ENCODE measurements at regions not wholly inside any gene's neighbourhood (a gene's known extent, or its start where the extent isn't known, plus 50 kb on each side); places are given as distances from the start of the nearest gene placed in this dataset.

DNA sequence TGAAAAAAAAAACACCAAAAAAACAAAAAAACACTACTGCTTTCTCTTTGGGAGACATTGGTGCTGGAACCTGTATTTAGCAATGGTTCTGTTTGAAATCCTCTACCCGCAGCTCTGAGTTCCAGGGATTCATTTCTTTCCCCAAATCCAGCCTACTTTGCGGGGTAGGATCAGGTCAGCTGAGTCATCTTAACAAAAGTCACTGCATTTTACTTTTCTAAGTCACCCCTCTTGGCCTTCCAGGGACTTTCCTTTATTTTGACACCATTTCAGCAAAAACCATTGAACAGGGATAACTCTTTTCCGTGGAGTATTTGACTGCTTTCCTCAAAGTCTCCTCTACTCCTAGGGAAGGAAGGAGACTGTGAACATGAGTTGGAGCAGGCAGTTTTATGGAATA lies 837.6 kb downstream of the MAFB start:
- no peak overlapping the region for H3K4me3 Mint-ChIP-seq
- Histone ChIP-seq H4K20me1 (ENCODE audit: insufficient read depth, low read length) (no peaks in the 10 kb centered on the region), H3K9me3 (replicated peaks in 1 of 2; ENCODE audit: control insufficient read depth in 1 of 2, insufficient read depth in 1 of 2, low read length in 2 of 2) (no peaks in the 10 kb centered on the region), H2AFZ (ENCODE audit: insufficient read depth, low read depth, low read length, poor library complexity, severe bottlenecking) (no peak overlapping the region), H3K36me3 (replicated peaks in 1 of 2; ENCODE audit: control insufficient read depth in 1 of 2, insufficient read depth in 2 of 2, low read length in 2 of 2) (no peaks in the 10 kb centered on the region), H3K4me3 (replicated peaks in 1 of 3; ENCODE audit: low read depth in 2 of 3, low read length in 3 of 3) (no peak overlapping the region), H3K79me2 (ENCODE audit: insufficient read depth, low read length) (no peaks in the 10 kb centered on the region), H3K27ac (ENCODE audit: low read depth in 1 of 2, low read length in 2 of 2) (no peak overlapping the region), H3K4me2 (replicated peaks; ENCODE audit: extremely low read depth, low read length, poor library complexity, severe bottlenecking) (no peak overlapping the region), H3K27me3 (ENCODE audit: control insufficient read depth in 2 of 2, insufficient read depth in 2 of 2, low read length in 2 of 2) (no peaks in the 10 kb centered on the region), H3K4me1 (ENCODE audit: control insufficient read depth in 1 of 2, insufficient read depth in 2 of 2, low read length in 2 of 2) (no peaks in the 10 kb centered on the region), H3K9ac (ENCODE audit: insufficient read depth, low read length, poor library complexity, severe bottlenecking) (no peak overlapping the region)
- peaks cover 0 to 1% (median 1%) of the 10 kb centered on the region in 3 donors for H3K27me3 Mint-ChIP-seq (ENCODE audit: low read depth in 3 of 3)
- intact Hi-C loops (cut with micrococcal nuclease): no loop called here
- H3K36me3 Mint-ChIP-seq: no peaks in the 10 kb centered on the region
- TF ChIP-seq, protein P1, sequence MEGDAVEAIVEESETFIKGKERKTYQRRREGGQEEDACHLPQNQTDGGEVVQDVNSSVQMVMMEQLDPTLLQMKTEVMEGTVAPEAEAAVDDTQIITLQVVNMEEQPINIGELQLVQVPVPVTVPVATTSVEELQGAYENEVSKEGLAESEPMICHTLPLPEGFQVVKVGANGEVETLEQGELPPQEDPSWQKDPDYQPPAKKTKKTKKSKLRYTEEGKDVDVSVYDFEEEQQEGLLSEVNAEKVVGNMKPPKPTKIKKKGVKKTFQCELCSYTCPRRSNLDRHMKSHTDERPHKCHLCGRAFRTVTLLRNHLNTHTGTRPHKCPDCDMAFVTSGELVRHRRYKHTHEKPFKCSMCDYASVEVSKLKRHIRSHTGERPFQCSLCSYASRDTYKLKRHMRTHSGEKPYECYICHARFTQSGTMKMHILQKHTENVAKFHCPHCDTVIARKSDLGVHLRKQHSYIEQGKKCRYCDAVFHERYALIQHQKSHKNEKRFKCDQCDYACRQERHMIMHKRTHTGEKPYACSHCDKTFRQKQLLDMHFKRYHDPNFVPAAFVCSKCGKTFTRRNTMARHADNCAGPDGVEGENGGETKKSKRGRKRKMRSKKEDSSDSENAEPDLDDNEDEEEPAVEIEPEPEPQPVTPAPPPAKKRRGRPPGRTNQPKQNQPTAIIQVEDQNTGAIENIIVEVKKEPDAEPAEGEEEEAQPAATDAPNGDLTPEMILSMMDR (IDR thresholded peaks at IDR 0.05): no peak
- H3K27ac Mint-ChIP-seq: no peak overlapping the region
- no peaks in the 10 kb centered on the region for H3K4me1 Mint-ChIP-seq
- peaks cover 0 to 2% (median 0%) of the 10 kb centered on the region in 7 donors for H3K9me3 Mint-ChIP-seq
- DNase-seq: no peak
- WGBS (ENCODE audit: insufficient coverage): 82% methylated on average over 2 of the region's 3 CpGs

DNA sequence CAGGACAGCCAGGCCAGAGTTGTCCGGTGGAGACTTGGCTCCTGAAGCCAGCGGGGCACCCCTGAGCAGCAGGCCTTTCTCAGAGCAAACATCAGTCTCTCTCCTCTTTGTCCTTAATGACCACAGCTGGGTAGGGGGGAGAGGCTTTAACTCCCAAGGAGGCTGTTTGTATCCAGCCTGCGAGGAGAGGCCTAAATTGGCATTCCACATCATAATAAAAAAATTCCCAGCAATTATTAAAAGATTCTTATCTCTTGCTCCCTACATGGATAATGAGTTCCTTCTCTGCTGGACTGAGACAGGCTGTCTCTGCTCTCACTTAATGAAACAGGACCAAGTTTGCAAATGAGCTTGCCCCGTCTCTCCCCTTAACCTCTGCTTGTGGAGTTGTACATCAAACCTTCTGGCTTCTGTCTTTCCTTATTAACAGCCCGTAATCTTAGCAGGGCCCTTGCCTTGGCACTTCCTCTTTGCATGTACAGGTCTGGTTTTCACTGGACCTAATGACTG lies 838.2 kb downstream of the MAFB start:
- H3K4me3 Mint-ChIP-seq: no peak overlapping the region
- no peak overlapping the region for H3K9ac ChIP-seq (ENCODE audit: insufficient read depth, low read length, poor library complexity, severe bottlenecking)
- no peaks in the 10 kb centered on the region for H3K27me3 ChIP-seq (ENCODE audit: control insufficient read depth in 2 of 2, insufficient read depth in 2 of 2, low read length in 2 of 2)
- no peak overlapping the region for H3K4me2 ChIP-seq (replicated peaks; ENCODE audit: extremely low read depth, low read length, poor library complexity, severe bottlenecking)
- no peak overlapping the region for H3K27ac ChIP-seq (ENCODE audit: low read depth in 1 of 2, low read length in 2 of 2)
- H2AFZ ChIP-seq (ENCODE audit: insufficient read depth, low read depth, low read length, poor library complexity, severe bottlenecking): no peak overlapping the region
- H3K36me3 ChIP-seq (replicated peaks in 1 of 2; ENCODE audit: control insufficient read depth in 1 of 2, insufficient read depth in 2 of 2, low read length in 2 of 2): no peaks in the 10 kb centered on the region
- no peaks in the 10 kb centered on the region for H3K4me1 Mint-ChIP-seq
- H3K79me2 ChIP-seq (ENCODE audit: insufficient read depth, low read length): no peaks in the 10 kb centered on the region
- no peaks in the 10 kb centered on the region for H3K36me3 Mint-ChIP-seq
- no peak overlapping the region for H3K4me3 ChIP-seq (replicated peaks in 1 of 3; ENCODE audit: low read depth in 2 of 3, low read length in 3 of 3)
- H4K20me1 ChIP-seq (ENCODE audit: insufficient read depth, low read length): no peaks in the 10 kb centered on the region
- H3K4me1 ChIP-seq (ENCODE audit: control insufficient read depth in 1 of 2, insufficient read depth in 2 of 2, low read length in 2 of 2): no peaks in the 10 kb centered on the region
- DNase-seq: no peak
- no peaks in the 10 kb centered on the region for H3K9me3 ChIP-seq (replicated peaks in 1 of 2; ENCODE audit: control insufficient read depth in 1 of 2, insufficient read depth in 1 of 2, low read length in 2 of 2)
- peaks cover 0 to 2% (median 0%) of the 10 kb centered on the region in 7 donors for H3K9me3 Mint-ChIP-seq
- peaks cover 0 to 1% (median 1%) of the 10 kb centered on the region in 3 donors for H3K27me3 Mint-ChIP-seq (ENCODE audit: low read depth in 3 of 3)
- intact Hi-C loops (cut with micrococcal nuclease): no loop called here
- WGBS (ENCODE audit: insufficient coverage): 33% methylated on average over 1 of the region's 5 CpGs
- no peak overlapping the region for H3K27ac Mint-ChIP-seq
- TF ChIP-seq, protein P1 (IDR thresholded peaks at IDR 0.05): no peak
